Bronchial epithelial cell (primary cell): ENCODE measurements at regions not wholly inside any gene's neighbourhood (a gene's known extent, or its start where the extent isn't known, plus 50 kb on each side); places are given as distances from the start of the nearest gene placed in this dataset.
"Not testable (repeated sequence)": the region's sequence is repeated elsewhere in the genome, so short reads cannot be mapped to it uniquely, and the experiment has no call there.

Source experiments
- DNase-seq: peaks from one replicate; pipeline ENCODE4 v3.0.0-alpha.2; 2010; ENCODE audit warnings: low read depth
- FAIRE-seq: peaks from 2 replicates; lab custom pipeline; 2011; peaks lifted over from hg19 to GRCh38; lab: Jason Lieb, UNC
- H3K27me3 ChIP-seq: 2 replicates; pipeline ENCODE4 v1.5.1; 2011; ENCODE audit warnings: low read length; ENCODE audit not compliant: control insufficient read depth, insufficient read depth
- H3K36me3 ChIP-seq: 2 replicates; pipeline ENCODE4 v1.5.1; 2011; ENCODE audit warnings: low read length; ENCODE audit not compliant: control insufficient read depth, insufficient read depth
- H3K4me3 ChIP-seq: 2 replicates; pipeline ENCODE4 v1.5.1; 2011; ENCODE audit warnings: mild to moderate bottlenecking, low read depth, low read length, control low read depth
- TF ChIP-seq, protein P1 (sequence below): IDR thresholded peaks from 2 replicates; pipeline ENCODE4 v1.5.1; 2011; ENCODE audit warnings: mild to moderate bottlenecking, moderate library complexity, low read length, control low read depth, inconsistent platforms; ENCODE audit not compliant: insufficient read depth, severe bottlenecking

DNA sequence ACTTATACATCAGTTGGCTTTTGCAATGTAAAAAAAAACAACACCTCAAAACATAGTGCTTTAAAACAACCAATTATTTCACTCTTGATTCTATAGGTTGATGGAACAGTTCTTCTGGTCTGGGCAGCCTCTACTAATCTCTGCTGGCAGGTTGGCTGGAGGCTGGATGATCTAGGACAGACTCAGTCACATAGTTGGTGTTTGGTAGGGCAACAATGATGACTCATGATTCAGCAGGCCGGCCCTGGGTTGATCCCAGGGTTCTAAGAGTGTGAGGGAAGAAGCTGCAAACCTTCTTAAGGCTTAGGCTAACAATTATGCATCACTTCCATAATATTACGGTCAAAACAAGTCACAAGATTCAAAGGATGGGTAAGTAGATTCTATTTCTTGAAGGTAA lies 558.2 kb downstream of the ZNF674 start:
- DNase-seq (peak; percentile 35), FAIRE-seq (no peak)
- Histone ChIP-seq H3K27me3 (no peaks in the 10 kb centered on the region), H3K4me3 (no peak overlapping the region), H3K36me3 (no peaks in the 10 kb centered on the region)
- TF ChIP-seq, protein P1, sequence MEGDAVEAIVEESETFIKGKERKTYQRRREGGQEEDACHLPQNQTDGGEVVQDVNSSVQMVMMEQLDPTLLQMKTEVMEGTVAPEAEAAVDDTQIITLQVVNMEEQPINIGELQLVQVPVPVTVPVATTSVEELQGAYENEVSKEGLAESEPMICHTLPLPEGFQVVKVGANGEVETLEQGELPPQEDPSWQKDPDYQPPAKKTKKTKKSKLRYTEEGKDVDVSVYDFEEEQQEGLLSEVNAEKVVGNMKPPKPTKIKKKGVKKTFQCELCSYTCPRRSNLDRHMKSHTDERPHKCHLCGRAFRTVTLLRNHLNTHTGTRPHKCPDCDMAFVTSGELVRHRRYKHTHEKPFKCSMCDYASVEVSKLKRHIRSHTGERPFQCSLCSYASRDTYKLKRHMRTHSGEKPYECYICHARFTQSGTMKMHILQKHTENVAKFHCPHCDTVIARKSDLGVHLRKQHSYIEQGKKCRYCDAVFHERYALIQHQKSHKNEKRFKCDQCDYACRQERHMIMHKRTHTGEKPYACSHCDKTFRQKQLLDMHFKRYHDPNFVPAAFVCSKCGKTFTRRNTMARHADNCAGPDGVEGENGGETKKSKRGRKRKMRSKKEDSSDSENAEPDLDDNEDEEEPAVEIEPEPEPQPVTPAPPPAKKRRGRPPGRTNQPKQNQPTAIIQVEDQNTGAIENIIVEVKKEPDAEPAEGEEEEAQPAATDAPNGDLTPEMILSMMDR = no peak

DNA sequence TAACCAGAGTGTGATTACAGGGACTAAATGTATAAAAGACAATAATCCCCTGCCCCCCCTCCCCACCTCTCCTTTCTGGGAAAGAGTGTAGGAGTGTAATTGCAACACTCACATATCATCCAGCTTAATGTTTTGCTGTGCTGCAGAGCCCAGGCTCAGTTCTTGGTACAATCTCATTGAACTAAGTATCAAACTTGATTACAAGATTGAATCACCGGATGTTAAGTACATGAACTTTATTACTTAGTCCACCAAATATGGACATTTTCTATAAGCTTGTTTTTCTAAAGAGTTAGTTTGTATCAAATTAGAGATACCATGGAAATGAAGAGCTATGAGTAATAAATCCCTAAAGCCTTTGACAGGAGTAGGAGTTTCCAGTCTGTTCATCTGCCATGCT lies 559.1 kb downstream of the ZNF674 start:
- FAIRE-seq (no peak), DNase-seq (no peak)
- no peak overlapping the region for H3K4me3 ChIP-seq
- TF ChIP-seq, protein P1 = no peak
- H3K36me3 ChIP-seq = no peaks in the 10 kb centered on the region
- no peaks in the 10 kb centered on the region for H3K27me3 ChIP-seq

DNA sequence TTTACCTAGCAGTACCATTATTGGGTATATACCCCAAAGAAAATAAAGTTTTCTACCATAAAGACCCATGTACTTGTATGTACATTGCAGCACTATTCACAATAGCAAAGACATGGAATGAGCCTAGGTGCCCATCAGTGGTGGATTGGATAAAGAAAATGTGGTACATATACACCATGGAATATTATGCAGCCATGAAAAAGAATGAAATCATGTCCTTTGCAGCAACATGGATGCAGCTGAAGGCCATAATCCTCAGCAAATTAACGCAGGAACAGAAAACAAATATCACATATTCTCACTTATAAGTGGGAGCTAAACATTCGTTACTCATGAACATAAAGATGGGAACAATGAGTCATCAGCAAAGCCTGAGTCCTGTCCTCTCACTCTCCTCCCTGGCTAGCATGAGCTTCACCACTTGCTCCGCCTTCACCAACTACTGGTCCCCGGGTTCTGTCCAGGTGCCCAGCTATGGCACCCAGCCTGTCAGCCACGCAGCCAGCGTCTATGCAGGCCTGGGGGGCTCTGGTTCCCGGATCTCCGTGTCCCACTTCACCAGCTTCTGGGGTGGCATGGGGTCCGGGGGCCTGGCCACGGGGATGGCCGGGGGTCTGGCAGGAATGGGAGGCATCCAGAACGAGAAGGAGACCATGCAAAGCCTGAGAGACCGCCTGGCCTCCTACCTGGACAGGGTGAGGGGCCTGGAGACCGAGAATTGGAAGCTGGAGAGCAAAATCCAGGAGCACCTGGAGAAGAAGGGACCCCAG lies 562.1 kb downstream of the ZNF674 start:
- H3K4me3 ChIP-seq, FAIRE-seq, DNase-seq, H3K27me3 ChIP-seq, H3K36me3 ChIP-seq: not testable (repeated sequence)

DNA sequence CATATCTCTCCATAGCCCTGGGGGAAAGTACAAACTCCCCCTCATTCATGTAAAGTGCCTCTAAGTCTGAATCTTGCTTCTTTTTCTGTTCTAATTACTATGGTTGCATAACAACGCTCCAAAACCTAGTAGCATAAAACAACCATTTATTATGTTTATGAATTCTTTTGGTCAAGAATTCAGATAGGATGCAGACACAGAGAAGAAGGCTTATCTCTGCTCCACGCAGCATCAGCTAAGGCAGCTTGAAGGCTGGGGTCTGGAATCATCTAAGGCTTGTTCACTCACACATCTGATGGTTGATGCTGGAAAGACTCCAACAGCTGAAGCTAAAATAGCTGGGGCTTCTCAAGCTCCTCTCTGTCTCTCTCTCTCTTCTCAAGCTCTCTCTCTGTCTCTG lies 564.5 kb downstream of the ZNF674 start:
- TF ChIP-seq, protein P1 = no peak
- FAIRE-seq (no peak), DNase-seq (no peak)
- no peaks in the 10 kb centered on the region for H3K36me3 ChIP-seq
- H3K4me3 ChIP-seq = no peak overlapping the region
- no peaks in the 10 kb centered on the region for H3K27me3 ChIP-seq

DNA sequence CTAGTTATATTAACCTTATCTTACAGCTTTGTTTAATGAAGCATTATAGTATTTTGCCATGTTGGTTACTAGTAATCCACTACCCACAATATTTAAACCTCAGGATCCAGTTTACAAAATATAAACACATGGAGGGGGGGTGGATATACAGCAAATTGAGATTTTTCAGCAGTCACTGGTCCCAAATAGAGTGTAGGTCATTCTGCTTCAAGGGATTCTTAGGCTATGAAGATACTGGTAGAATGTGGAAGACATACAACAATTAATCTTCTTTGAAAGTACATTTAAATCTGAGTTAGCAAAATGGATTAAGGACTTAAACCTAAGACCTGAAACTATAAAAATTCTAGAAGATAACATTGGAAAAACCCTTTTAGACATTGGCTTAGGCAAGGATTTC lies 569.6 kb downstream of the ZNF674 start:
- TF ChIP-seq, protein P1 = no peak
- H3K27me3 ChIP-seq = no peaks in the 10 kb centered on the region
- no peak for DNase-seq
- no peaks in the 10 kb centered on the region for H3K36me3 ChIP-seq
- H3K4me3 ChIP-seq = no peak overlapping the region
- FAIRE-seq = no peak

DNA sequence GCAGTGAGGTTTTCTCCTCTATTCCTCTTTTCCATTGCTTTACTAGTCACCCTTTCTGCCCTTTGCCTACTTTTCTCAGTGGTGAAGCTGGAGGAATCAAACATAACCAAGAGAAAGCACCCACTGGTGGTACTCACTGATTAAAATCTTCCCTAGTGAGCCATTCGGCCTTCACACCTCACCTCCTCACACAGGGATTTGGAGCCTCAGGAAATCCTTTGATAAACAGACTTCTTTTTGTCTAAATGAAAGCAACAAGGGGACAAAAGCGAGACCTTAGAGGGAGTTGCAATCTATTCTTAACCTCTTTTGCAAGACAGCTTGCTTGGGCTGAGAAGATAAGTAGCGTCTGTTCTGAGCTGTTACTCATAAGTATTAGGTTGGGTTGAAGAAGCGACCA lies 572.6 kb downstream of the ZNF674 start:
- no peaks in the 10 kb centered on the region for H3K36me3 ChIP-seq
- no peak overlapping the region for H3K4me3 ChIP-seq
- no peak for FAIRE-seq
- TF ChIP-seq, protein P1 = no peak
- no peak for DNase-seq
- H3K27me3 ChIP-seq = no peaks in the 10 kb centered on the region
